SK-N-SH (cell line): ENCODE measurements at regions not wholly inside any gene's neighbourhood (a gene's known extent, or its start where the extent isn't known, plus 50 kb on each side); places are given as distances from the start of the nearest gene placed in this dataset.
A peak's percentile ranks its signal among the peaks of the same experiment; 100 is the strongest.

Experiments used
- CTCF ChIA-PET: fragments of 300-600, 350-600 bp; formaldehyde crosslinking; extraction: SDS; loops from one replicate; lab custom pipeline; 2021; lab: Yijun Ruan, JAX
- POLR2A ChIA-PET: fragments of 350-600 bp; sonication (Branson Sonifier 250); formaldehyde crosslinking; extraction: SDS; loops from one replicate; lab custom pipeline; 2020; ENCODE audit warnings: antibody characterized with exemption, inconsistent platforms; lab: Yijun Ruan, JAX
- DNase-seq: peaks from one replicate; pipeline ENCODE4 v3.0.0; 2012
- H2AFZ ChIP-seq: fragments of 200-600 bp; sonication (generic); 2 replicates; pipeline ENCODE4 v1.8.1; 2016; ENCODE audit warnings: antibody characterized with exemption, mild to moderate bottlenecking, low read depth
- H3F3A ChIP-seq: fragments of 200-600 bp; sonication (generic); replicated peaks from 2 replicates; pipeline ENCODE3; 2016; ENCODE audit warnings: antibody characterized with exemption, mild to moderate bottlenecking; ENCODE audit not compliant: insufficient read depth
- H3K27ac ChIP-seq, 2 experiments: fragments of 200-500 bp in 1 of 2; fragments of 200-600 bp in 1 of 2; sonication (Bioruptor generic) in 1 of 2; sonication (generic), shearing (Covaris generic) in 1 of 2; 2 replicates each; pipeline versions ENCODE4 v1.5.1 to v1.6.1; 2014 to 2016; ENCODE audit warnings: low read depth in 2 of 2, inconsistent platforms in 1 of 2, low read length in 1 of 2, mild to moderate bottlenecking in 1 of 2, mixed read lengths in 1 of 2
- H3K27me3 ChIP-seq: fragments of 200-600 bp; sonication (generic), shearing (Covaris generic); 2 replicates; pipeline ENCODE4 v1.6.1; 2016; ENCODE audit warnings: mixed run types; ENCODE audit not compliant: insufficient read depth
- H3K36me3 ChIP-seq, 2 experiments: fragments of 200-500 bp in 1 of 2; fragments of 200-600 bp in 1 of 2; sonication (Bioruptor generic) in 1 of 2; sonication (generic) in 1 of 2; replicated peaks in 1 of 2; 2 replicates each; pipeline versions ENCODE3 to v1.5.1; 2014 to 2016; ENCODE audit warnings: low read length in 1 of 2, mild to moderate bottlenecking in 1 of 2; ENCODE audit not compliant: insufficient read depth in 2 of 2, control insufficient read depth in 1 of 2
- H3K4me1 ChIP-seq, 2 experiments: fragments of 200-500 bp in 1 of 2; fragments of 200-600 bp in 1 of 2; sonication (Bioruptor generic) in 1 of 2; sonication (generic), shearing (Covaris generic) in 1 of 2; 2 replicates each; pipeline versions ENCODE4 v1.5.1 to v1.6.1; 2014 to 2016; ENCODE audit warnings: low read depth in 1 of 2, low read length in 1 of 2, mixed run types in 1 of 2; ENCODE audit not compliant: insufficient read depth in 2 of 2, control insufficient read depth in 1 of 2
- H3K4me2 ChIP-seq: fragments of 200-600 bp; sonication (generic), shearing (Covaris generic); 2 replicates; pipeline ENCODE4 v1.6.1; 2017; ENCODE audit warnings: mixed run types
- H3K4me3 ChIP-seq, 2 experiments: fragments of 200-500 bp in 1 of 2; fragments of 200-600 bp in 1 of 2; sonication (Bioruptor generic) in 1 of 2; sonication (generic), shearing (Covaris generic) in 1 of 2; 2 replicates each; pipeline versions ENCODE4 v1.5.1 to v1.8.1; 2014 to 2016; ENCODE audit warnings: low read depth in 2 of 2, inconsistent platforms in 1 of 2, low read length in 1 of 2, mild to moderate bottlenecking in 1 of 2, mixed read lengths in 1 of 2, moderate library complexity in 1 of 2
- H3K79me2 ChIP-seq: fragments of 200-600 bp; sonication (generic); 2 replicates; pipeline ENCODE4 v1.8.1; 2017; ENCODE audit warnings: mild to moderate bottlenecking; ENCODE audit not compliant: insufficient read depth
- H3K9ac ChIP-seq: fragments of 200-600 bp; sonication (generic); 2 replicates; pipeline ENCODE4 v1.6.1; 2017; ENCODE audit warnings: mixed run types
- H3K9me2 ChIP-seq: fragments of 200-600 bp; sonication (generic); 2 replicates; pipeline ENCODE4 v1.6.1; 2017; ENCODE audit warnings: mixed run types
- H3K9me3 ChIP-seq: fragments of 200-600 bp; sonication (generic); 2 replicates; pipeline ENCODE4 v1.6.1; 2017; ENCODE audit warnings: mixed run types, mild to moderate bottlenecking, moderate library complexity
- H4K20me1 ChIP-seq: fragments of 200-600 bp; sonication (generic); 2 replicates; pipeline ENCODE4 v1.6.1; 2017; ENCODE audit warnings: mild to moderate bottlenecking, mixed run types; ENCODE audit not compliant: insufficient read depth
- CHD2 ChIP-seq: fragments of 150-350 bp; IDR thresholded peaks from 2 replicates; pipeline ENCODE4 v1.6.1; 2018; ENCODE audit warnings: low read length; ENCODE audit not compliant: partially characterized antibody
- ELF1 ChIP-seq: IDR thresholded peaks from 2 replicates; pipeline ENCODE4 v1.4.0; 2012
- EZH2phosphoT487 ChIP-seq: fragments of 200-600 bp; sonication (generic); IDR thresholded peaks from 2 replicates; pipeline ENCODE4 v1.6.1; 2017; ENCODE audit warnings: low read depth, mixed run types, mild to moderate bottlenecking, antibody characterized with exemption, moderate library complexity, borderline replicate concordance
- GATA2 ChIP-seq: sonication (generic); formaldehyde crosslinking; IDR thresholded peaks from 2 replicates; pipeline ENCODE4 v1.5.0; 2020; ENCODE audit warnings: mild to moderate bottlenecking, missing genetic modification reagents
- MXI1 ChIP-seq: IDR thresholded peaks from 2 replicates; pipeline ENCODE4 v1.6.1; 2012; ENCODE audit warnings: mild to moderate bottlenecking, low read depth, low read length, improper control_type of control experiment
- NRF1 ChIP-seq: IDR thresholded peaks from 2 replicates; pipeline ENCODE4 v1.6.1; 2012; ENCODE audit warnings: low read depth, mild to moderate bottlenecking, low read length
- PBX3 ChIP-seq: IDR thresholded peaks from 2 replicates; pipeline ENCODE4; 2012
- POLR2AphosphoS5 ChIP-seq: IDR thresholded peaks from 2 replicates; pipeline ENCODE4 v1.6.1; 2012; ENCODE audit warnings: low read depth, low read length
- RAD21 ChIP-seq: IDR thresholded peaks from 2 replicates; pipeline ENCODE4 v1.6.1; 2012; ENCODE audit warnings: mild to moderate bottlenecking, low read length
- RCOR1 ChIP-seq: fragments of 150-350 bp; IDR thresholded peaks from 2 replicates; pipeline ENCODE4 v1.6.1; 2017; ENCODE audit warnings: antibody characterized with exemption, low read length
- RXRA ChIP-seq: IDR thresholded peaks from 2 replicates; pipeline ENCODE4 v1.4.0; 2012; ENCODE audit warnings: low read depth, mild to moderate bottlenecking, borderline replicate concordance
- SMC3 ChIP-seq: IDR thresholded peaks from 2 replicates; pipeline ENCODE4 v1.6.1; 2012; ENCODE audit warnings: low read depth, low read length, improper control_type of control experiment
- TAF1 ChIP-seq: IDR thresholded peaks from 2 replicates; pipeline ENCODE4 v1.6.1; 2012; ENCODE audit warnings: low read depth, mild to moderate bottlenecking, low read length, moderate library complexity, borderline replicate concordance
- USF1 ChIP-seq: IDR thresholded peaks from 2 replicates; pipeline ENCODE4 v1.4.0; 2012; ENCODE audit warnings: low read depth, borderline replicate concordance
- WGBS: methylation state at CpG from one replicate; pipeline ENCODE4 v1.1.6; 2017; ENCODE audit warnings: low lambda C conversion rate; 5-methylcytosine and 5-hydroxymethylcytosine counted together

- TF ChIP-seq PBX3 (no peak), EZH2phosphoT487 (no peak)
- TF ChIP-seq, all 33 proteins: peak for 0
Measured at GRCh38 chr1:244350027-244350426, 101.7 kb downstream of the ADSS2 start (continued).

- Histone ChIP-seq H3K4me2 (no peak overlapping the region), H3K9me2 (no peaks in the 10 kb centered on the region), H3K79me2 (no peaks in the 10 kb centered on the region), H3K36me3 (no peaks in the 10 kb centered on the region), H3K9ac (no peak overlapping the region), H3K27me3 (no peaks in the 10 kb centered on the region), H3K9me3 (no peaks in the 10 kb centered on the region), H2AFZ (0 out of 2 replicates have a peak overlapping the region, but pooled peaks have one; percentile 86), H3K4me3 (no peak overlapping the region), H3F3A (peaks cover 29% of the 10 kb centered on the region), H3K27ac (peak overlapping the region in 1 of 2 experiments; percentile 89; a peak in 1 of 4 replicates), H4K20me1 (no peaks in the 10 kb centered on the region), H3K4me1 (peaks cover 2 to 36% of the 10 kb centered on the region in 2 experiments; a peak in 3 of 4 replicates)
- WGBS: 97% methylated on average over 6 of the region's 7 CpGs
- DNase-seq: no peak
- CTCF ChIA-PET: interaction anchor here (1.0 kb wide), 1 partner anchor 21 kb away, joined by 3 read pairs; no protein-coding TSS in a partner anchor
- no peak for TF ChIP-seq ELF1
- no peak for TF ChIP-seq RXRA
- no peak for TF ChIP-seq RCOR1
- TF ChIP-seq POLR2AphosphoS5: no peak
- TF ChIP-seq TAF1: no peak
- TF ChIP-seq USF1: no peak
- TF ChIP-seq MXI1: no peak
- no peak for TF ChIP-seq CHD2
- TF ChIP-seq RAD21: no peak
- TF ChIP-seq GATA2 (CRISPR knock-in tag): no peak
- no peak for TF ChIP-seq SMC3
- TF ChIP-seq NRF1: no peak
- TF ChIP-seq PBX3: no peak
- POLR2A ChIA-PET: no interaction called here
Measured at GRCh38 chr1:244352156-244352830, 99.4 kb downstream of the ADSS2 start.
